Upper lobe of left lung (tissue), 6 donors: ENCODE measurements at regions not wholly inside any gene's neighbourhood (a gene's known extent, or its start where the extent isn't known, plus 50 kb on each side); places are given as distances from the start of the nearest gene placed in this dataset.

Source experiments
- ATAC-seq, 2 donors: fragments of 200-7000 bp; cut with Tn5 transposase; one replicate each; pipeline ENCODE4 v1.9.1; 2022; ENCODE audit warnings: mild to moderate bottlenecking in 2 of 2, moderate library complexity in 2 of 2; ENCODE audit not compliant: low FRiP score in 2 of 2
- DNase-seq, 2 donors: peaks; one replicate each; pipeline ENCODE4 v3.0.0-alpha.2; 2019 to 2020
- H3K27ac ChIP-seq, 4 donors: fragments of 200-600 bp; sonication (generic); one replicate each; pipeline ENCODE4 v1.5.1; 2016 to 2019
- H3K27me3 ChIP-seq, 4 donors: fragments of 200-600 bp; sonication (generic); one replicate each; pipeline ENCODE4 v1.5.1; 2017 to 2019
- H3K36me3 ChIP-seq, 4 donors: fragments of 200-600 bp; sonication (generic); one replicate each; pipeline ENCODE4 v1.5.1; 2016 to 2019
- H3K4me1 ChIP-seq, 4 donors: fragments of 200-600 bp; sonication (generic); one replicate each; pipeline ENCODE4 v1.5.1; 2018 to 2019
- H3K4me3 ChIP-seq, 4 donors: fragments of 200-600 bp; sonication (generic); one replicate each; pipeline ENCODE4 v1.5.1; 2017 to 2019; ENCODE audit warnings: mild to moderate bottlenecking in 2 of 4, moderate library complexity in 1 of 4
- H3K9me3 ChIP-seq, 4 donors: fragments of 200-600 bp; sonication (generic); one replicate each; pipeline ENCODE4 v1.5.1; 2018 to 2019
- EP300 ChIP-seq, 4 donors: sonication (generic); formaldehyde crosslinking; IDR thresholded peaks; one replicate each; pipeline ENCODE4 v1.5.1; 2017; ENCODE audit warnings: antibody characterized with exemption in 4 of 4, control low read depth in 2 of 4
- POLR2A ChIP-seq, 4 donors: fragments of 450-650 bp; IDR thresholded peaks; one replicate each; pipeline ENCODE4 v1.5.1; 2016 to 2017; ENCODE audit warnings: antibody characterized with exemption in 4 of 4, mild to moderate bottlenecking in 2 of 4
- POLR2AphosphoS5 ChIP-seq, 2 donors: sonication (generic); formaldehyde crosslinking; IDR thresholded peaks; one replicate each; pipeline ENCODE4 v1.5.1; 2017; ENCODE audit warnings: antibody characterized with exemption in 2 of 2
- WGBS, 2 donors: methylation state at CpG; one replicate each; pipeline ENCODE4 v1.1.5; 2017 to 2018; 5-methylcytosine and 5-hydroxymethylcytosine counted together
- TF ChIP-seq, protein P1 (sequence below), 6 experiments: fragments of 450-650 bp in 4 of 6; fragments of 200-600 bp in 2 of 6; sonication (generic) in 2 of 6; IDR thresholded peaks; one replicate each; pipeline ENCODE4 v1.5.1; 2016 to 2019; ENCODE audit warnings: antibody characterized with exemption in 6 of 6
- donor health status: DM: no; HTN: no; CAD: no; lungs with moderate emphysema.
- donor health status: DM: no; HTN: yes; CAD: no; lungs with severe emphysema.

DNA sequence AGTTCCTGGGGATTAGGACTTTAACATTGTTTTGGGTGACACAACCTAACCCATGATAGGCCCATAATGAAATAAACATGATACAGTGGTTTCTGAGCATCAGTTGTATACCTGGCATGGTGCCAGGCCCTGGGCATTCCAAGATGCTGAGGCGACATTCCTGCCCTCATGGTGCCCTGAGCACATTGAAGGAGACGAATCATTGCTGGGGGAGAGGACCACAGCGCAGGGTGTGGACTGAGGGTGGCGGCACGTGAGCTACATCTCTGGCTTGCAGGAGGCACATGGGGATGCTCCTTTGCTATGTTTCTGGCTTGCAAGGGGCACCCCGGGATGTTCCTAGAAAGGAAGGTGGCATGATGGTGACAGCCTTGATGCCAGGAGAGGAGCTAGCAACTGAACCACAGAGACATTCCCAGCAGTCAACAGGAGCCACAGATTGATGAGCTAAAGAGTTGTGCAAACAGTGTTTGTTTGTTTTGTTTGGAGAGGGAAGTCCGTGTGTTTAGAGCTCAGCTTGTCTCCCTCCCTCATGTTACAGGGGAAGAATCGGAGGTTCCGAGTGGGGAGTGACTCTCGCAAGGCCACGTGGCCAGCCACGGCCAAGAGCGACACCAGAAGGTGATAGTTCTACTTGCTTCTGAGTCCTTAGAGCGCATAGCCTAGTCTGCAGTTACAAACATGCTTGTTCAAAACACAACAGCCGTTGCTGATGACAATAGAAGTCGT is 106.4 kb downstream of the MIAT start:
- no peak for ATAC-seq
- H3K4me1 ChIP-seq = no peaks in the 10 kb centered on the region
- TF ChIP-seq, protein P1, sequence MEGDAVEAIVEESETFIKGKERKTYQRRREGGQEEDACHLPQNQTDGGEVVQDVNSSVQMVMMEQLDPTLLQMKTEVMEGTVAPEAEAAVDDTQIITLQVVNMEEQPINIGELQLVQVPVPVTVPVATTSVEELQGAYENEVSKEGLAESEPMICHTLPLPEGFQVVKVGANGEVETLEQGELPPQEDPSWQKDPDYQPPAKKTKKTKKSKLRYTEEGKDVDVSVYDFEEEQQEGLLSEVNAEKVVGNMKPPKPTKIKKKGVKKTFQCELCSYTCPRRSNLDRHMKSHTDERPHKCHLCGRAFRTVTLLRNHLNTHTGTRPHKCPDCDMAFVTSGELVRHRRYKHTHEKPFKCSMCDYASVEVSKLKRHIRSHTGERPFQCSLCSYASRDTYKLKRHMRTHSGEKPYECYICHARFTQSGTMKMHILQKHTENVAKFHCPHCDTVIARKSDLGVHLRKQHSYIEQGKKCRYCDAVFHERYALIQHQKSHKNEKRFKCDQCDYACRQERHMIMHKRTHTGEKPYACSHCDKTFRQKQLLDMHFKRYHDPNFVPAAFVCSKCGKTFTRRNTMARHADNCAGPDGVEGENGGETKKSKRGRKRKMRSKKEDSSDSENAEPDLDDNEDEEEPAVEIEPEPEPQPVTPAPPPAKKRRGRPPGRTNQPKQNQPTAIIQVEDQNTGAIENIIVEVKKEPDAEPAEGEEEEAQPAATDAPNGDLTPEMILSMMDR (IDR thresholded peaks at IDR 0.05) = no peak
- TF ChIP-seq EP300 (IDR thresholded peaks at IDR 0.05) = no peak
- H3K36me3 ChIP-seq = peaks cover 0 to 8% (median 0%) of the 10 kb centered on the region in 4 donors
- H3K4me3 ChIP-seq = no peak overlapping the region
- H3K27ac ChIP-seq = no peak overlapping the region
- H3K9me3 ChIP-seq = no peaks in the 10 kb centered on the region
- DNase-seq = peak in 1 of 2 donors; percentile 38
- no peaks in the 10 kb centered on the region for H3K27me3 ChIP-seq
- WGBS, 2 donors = 68 to 70% methylated on average over 16 of the region's 16 CpGs

DNA sequence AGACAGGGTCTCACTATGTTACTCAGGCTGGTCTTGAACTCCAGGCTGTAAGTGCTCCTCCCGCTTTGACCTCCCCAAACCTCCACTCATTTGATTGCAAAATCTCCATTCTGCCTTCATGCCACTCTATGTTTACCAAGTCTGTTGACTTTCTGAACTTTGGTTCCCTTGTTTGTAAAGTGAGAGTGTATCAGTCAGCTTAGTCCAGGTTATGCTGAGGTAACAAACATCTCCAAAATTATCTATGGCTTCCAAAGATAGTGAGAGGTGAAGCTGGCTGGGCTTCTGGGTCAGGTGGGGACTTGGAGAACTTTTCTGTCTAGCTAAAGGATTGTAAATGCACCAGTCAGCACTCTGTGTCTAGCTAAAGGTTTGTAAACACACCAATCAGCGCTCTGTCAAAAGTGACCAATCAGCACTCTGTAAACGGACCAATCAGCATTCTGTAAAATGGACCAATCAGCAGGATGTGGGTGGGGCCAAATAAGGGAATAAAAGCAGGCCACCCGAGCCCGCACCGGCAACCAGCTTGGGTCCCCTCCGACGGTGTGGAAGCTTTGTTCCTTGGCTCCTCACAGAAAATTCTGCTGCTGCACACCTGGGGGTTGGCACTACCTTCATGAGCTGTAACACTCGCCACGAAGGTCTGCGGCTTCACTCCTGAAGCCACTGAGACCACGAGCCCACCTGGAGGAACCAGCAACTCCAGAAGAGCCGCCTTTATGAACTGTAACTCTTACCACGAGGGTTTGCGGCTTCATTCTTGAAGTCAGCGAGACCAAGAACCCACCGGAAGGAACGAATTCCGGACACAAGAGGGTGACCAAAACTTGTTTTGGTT is 109.3 kb downstream of the MIAT start:
- peaks cover 0 to 8% (median 0%) of the 10 kb centered on the region in 4 donors for H3K36me3 ChIP-seq
- DNase-seq = peak in 1 of 2 donors; percentile 34
- H3K27ac ChIP-seq = no peak overlapping the region
- H3K27me3 ChIP-seq = no peaks in the 10 kb centered on the region
- no peaks in the 10 kb centered on the region for H3K9me3 ChIP-seq
- H3K4me3 ChIP-seq = no peak overlapping the region
- WGBS, 2 donors = 88 to 94% methylated on average over 18 to 19 of the region's 19 CpGs
- no peaks in the 10 kb centered on the region for H3K4me1 ChIP-seq
- TF ChIP-seq POLR2AphosphoS5 (IDR thresholded peaks at IDR 0.05) (no peak), EP300 (IDR thresholded peaks at IDR 0.05) (no peak), POLR2A (IDR thresholded peaks at IDR 0.05) (no peak)
- TF ChIP-seq, protein P1 (IDR thresholded peaks at IDR 0.05) = no peak
- ATAC-seq = no peak

DNA sequence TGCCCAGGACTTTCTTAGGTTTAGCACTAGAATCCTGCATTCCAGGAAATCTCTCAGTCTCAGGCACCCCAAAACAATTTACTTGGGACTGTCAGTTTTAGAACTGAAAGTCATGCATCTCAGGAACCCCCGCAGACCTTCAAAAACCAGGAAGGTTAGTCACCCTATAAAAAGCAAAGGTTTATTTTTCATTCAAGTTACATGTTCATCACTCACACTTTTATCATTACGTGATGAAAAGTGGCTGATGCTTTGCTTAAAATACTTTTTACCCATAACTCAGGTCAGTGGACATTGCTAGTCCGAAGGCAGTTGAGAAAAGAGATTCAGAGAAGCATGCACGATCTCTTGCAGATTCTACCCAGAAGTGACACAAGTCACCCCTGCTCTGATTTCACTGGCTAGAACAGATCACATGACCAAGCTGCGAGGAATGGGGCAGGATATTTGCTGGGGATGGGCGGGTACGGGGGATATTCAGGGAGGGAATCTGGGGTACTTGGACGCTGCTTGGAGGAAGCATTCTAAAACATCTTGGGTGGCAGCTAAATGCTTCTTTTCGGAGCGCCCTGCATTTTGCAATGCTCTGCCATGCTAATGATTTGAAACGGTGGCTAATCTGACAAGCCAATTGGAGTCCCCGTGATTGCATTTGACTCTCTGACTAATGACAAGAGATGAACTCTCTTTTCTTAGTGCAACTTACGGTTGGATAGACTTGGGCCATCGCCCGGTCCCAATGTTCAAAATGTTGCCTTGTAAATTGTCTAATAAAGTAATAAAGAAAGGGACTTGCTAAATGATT is 110.2 kb downstream of the MIAT start:
- Histone ChIP-seq H3K4me3 (no peak overlapping the region), H3K36me3 (peaks cover 0 to 8% (median 0%) of the 10 kb centered on the region in 4 donors), H3K4me1 (no peaks in the 10 kb centered on the region), H3K27ac (no peak overlapping the region), H3K27me3 (no peaks in the 10 kb centered on the region), H3K9me3 (no peaks in the 10 kb centered on the region)
- ATAC-seq = no peak
- 90 to 91% methylated on average over 15 of the region's 15 CpGs for WGBS, 2 donors
- DNase-seq = no peak
- no peak for TF ChIP-seq EP300 (IDR thresholded peaks at IDR 0.05)
- no peak for TF ChIP-seq POLR2A (IDR thresholded peaks at IDR 0.05)

DNA sequence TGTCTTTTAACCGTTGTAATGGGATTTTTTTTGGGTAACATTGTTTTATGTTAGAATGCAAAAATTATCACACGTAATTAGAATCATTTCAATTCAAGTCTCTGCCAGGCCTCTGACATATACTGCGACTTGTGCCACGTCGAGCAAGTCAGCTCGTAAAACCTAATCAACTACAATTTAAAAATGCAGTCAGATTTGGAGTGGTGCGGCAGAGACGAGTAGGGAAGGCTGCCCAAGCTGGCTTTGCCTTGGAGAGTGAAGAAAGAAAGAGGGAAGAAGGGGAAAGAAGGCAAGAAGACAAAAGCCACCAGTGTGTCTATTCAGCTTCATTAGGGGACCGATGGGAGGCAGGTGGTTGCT is 110.7 kb downstream of the MIAT start:
- H3K36me3 ChIP-seq = peaks cover 0 to 8% (median 0%) of the 10 kb centered on the region in 4 donors
- H3K4me1 ChIP-seq = no peaks in the 10 kb centered on the region
- WGBS, 2 donors = 93 to 95% methylated on average over 9 of the region's 9 CpGs
- no peaks in the 10 kb centered on the region for H3K27me3 ChIP-seq
- ATAC-seq = no peak
- TF ChIP-seq POLR2AphosphoS5 (IDR thresholded peaks at IDR 0.05) = no peak
- TF ChIP-seq, protein P1 (IDR thresholded peaks at IDR 0.05) = no peak
- no peak for TF ChIP-seq POLR2A (IDR thresholded peaks at IDR 0.05)
- TF ChIP-seq EP300 (IDR thresholded peaks at IDR 0.05) = no peak
- no peaks in the 10 kb centered on the region for H3K9me3 ChIP-seq
- DNase-seq = no peak
- H3K4me3 ChIP-seq = no peak overlapping the region
- no peak overlapping the region for H3K27ac ChIP-seq

DNA sequence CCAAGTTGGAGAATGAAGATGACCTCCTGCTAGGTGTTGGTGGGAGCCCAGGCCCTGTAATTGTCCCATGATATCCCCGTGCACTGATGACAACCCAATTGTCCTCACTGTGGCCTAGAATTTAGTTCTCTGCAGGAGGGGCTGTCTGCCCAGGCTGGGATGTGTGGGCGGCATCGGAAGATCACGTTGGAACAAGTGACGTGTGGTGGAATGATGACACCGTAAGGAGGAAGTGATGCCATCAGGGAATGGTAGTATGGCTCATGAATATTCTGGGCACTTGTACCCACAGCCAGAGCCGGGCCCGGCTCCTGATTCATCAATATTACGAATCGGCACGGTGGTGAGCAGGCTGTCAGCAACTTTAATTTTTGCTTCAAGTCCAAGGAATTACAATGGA is 111.6 kb downstream of the MIAT start:
- TF ChIP-seq POLR2A (IDR thresholded peaks at IDR 0.05) (no peak), POLR2AphosphoS5 (IDR thresholded peaks at IDR 0.05) (no peak), EP300 (IDR thresholded peaks at IDR 0.05) (no peak)
- TF ChIP-seq, protein P1 (IDR thresholded peaks at IDR 0.05) = no peak
- Histone ChIP-seq H3K4me3 (no peak overlapping the region), H3K36me3 (peaks cover 0 to 8% (median 0%) of the 10 kb centered on the region in 4 donors), H3K9me3 (no peaks in the 10 kb centered on the region), H3K4me1 (no peaks in the 10 kb centered on the region), H3K27me3 (no peaks in the 10 kb centered on the region), H3K27ac (no peak overlapping the region)
- ATAC-seq (no peak), DNase-seq (no peak)
- WGBS, 2 donors = 85 to 88% methylated on average over 11 of the region's 11 CpGs
